GM19397 (cell line): ENCODE measurements at regions not wholly inside any gene's neighbourhood (a gene's known extent, or its start where the extent isn't known, plus 50 kb on each side); places are given as distances from the start of the nearest gene placed in this dataset.
"Not testable (repeated sequence)": the region's sequence is repeated elsewhere in the genome, so short reads cannot be mapped to it uniquely, and the experiment has no call there.

Source experiments
- ATAC-seq: cut with Tn5 transposase; IDR thresholded peaks from one replicate; pipeline ENCODE4 v1.9.1; 2021; ENCODE audit warnings: mild to moderate bottlenecking, moderate library complexity; ENCODE audit not compliant: unreplicated experiment

DNA sequence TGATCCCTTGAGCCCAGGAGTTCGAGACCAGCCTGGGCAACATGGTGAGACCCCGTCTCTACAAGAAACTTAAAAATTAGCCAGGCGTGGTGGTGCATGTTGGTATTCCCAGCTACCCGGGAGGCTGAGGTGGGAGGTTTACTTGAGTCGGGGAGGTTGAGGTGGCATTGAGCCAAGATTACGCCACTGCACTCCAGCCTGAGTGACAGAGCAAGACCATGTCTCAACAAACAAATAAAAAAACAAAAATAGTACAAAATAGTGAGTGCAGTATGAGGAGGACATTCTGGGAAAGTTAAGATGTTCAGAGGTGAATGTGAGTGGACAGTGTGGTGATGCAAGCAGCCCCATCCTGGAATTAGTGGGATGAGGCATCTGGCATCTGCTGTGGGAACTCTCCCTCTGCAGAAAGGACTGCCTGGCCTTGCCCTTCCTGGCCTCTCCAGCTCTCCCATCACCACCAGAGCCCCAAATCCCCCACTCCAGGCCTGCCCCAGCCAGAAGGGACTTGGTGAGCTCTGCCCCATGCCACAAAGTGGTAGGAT lies 96.6 kb upstream of the PARD3 start:
- no peak for ATAC-seq

- ATAC-seq = no peak
Observed at GRCh38 chr10:34908481-34908880, 93.4 kb upstream of the PARD3 start.

DNA sequence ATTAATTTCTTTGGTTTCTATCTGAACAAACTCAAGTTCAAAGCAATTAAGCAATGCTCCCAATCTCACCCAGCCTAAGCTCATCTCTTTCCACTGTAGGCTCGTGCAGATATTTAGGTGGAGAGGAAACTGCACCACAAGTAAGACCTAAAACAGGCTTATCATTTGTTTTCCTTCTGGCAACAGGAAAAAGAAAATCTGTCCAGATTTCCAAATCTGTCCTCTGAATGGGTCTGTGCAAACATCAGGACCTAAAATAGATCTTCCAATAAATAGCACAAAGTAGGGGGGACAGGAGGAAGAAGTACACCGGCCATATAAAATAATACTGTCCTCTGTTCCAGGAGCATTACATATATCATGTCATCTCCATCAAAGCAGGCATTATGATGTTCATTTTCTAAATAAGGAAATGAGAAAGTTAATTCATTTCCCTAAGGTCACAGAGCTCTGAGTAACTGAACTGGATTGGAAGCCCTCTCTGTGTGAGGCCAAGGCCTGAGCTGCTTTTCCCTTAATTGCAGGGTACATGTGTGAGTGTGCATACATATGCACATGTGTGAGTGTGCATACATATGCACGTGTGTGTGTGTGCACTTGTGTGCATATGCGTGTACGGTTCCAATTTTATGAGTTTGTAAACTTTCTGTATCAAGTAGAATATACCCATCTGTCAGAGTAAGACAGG lies 92.8 kb upstream of the PARD3 start:
- no peak for ATAC-seq

- ATAC-seq = no peak
Observed at GRCh38 chr10:34906067-34906965, 91.2 kb upstream of the PARD3 start.

GRCh38 chr10:34905200-34905927 lies 90.3 kb upstream of the PARD3 start:
- no peak for ATAC-seq

GRCh38 chr10:34904191-34904590 lies 89.1 kb upstream of the PARD3 start:
- no peak for ATAC-seq

DNA sequence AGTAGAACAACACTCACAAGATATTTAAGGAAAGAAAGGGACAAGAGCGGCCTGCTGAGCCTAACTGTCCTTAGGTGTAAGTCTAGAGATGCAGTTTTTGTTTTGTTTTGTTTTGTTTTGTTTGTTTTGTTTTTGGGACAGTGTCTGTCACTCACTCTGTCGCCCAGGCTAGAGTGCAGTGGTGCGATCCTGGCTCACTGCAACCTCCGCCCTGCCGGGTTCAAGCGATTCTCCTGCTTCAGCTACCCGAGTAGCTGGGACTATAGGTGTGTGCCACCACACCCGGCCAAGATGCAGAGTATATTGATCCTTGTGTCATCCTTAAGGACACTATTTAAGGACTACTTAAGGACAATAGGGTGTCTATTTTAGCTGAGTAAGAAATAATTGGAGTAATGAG lies 84.1 kb upstream of the PARD3 start:
- ATAC-seq = no peak

DNA sequence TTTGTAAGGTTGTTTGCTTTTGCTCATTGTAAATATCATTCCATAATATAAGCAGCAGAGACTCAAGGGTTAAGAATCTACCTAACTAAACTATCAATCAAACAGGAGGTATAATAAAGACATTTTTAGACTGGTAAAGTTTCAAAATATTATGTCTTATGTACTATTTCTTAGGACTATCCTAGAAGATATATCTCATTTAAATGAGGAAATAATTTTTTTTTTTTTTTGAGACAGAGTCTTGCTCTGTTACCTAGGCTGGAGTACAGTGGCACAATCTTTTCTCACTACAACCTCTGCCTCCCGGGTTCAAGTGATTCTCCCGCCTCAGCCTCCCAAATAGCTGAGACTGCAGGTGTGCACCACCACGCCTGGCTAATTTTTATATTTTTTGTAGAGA lies 80.9 kb upstream of the PARD3 start:
- ATAC-seq = no peak

- ATAC-seq = not testable (repeated sequence)
Observed at GRCh38 chr10:34895046-34895445, 80.0 kb upstream of the PARD3 start.

- not testable (repeated sequence) for ATAC-seq
Observed at GRCh38 chr10:34892521-34892920, 77.4 kb upstream of the PARD3 start.

DNA sequence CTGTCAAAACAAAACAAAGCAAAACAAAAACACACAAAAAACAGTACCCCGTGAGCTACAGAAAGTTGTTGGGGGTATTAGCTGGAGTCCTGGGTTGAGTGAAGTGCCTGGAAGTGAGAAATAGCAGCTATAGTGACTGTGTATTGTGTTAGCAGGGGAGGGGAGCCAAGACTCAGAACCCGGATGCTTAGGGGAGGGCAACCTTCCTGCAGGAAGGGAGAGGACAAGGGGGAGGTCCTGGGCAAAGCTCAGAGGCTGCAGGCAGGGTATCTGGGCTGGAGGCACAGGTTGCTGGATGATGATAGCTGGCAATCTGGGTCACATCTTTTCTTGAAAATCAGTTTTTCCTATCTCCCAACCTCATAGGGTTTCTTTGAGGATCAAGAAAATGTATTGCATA lies 75.8 kb upstream of the PARD3 start:
- ATAC-seq = no peak

GRCh38 chr10:34889004-34889869 lies 74.1 kb upstream of the PARD3 start:
- ATAC-seq = no peak

- no peak for ATAC-seq
Observed at GRCh38 chr10:34886906-34887642, 72.0 kb upstream of the PARD3 start.

DNA sequence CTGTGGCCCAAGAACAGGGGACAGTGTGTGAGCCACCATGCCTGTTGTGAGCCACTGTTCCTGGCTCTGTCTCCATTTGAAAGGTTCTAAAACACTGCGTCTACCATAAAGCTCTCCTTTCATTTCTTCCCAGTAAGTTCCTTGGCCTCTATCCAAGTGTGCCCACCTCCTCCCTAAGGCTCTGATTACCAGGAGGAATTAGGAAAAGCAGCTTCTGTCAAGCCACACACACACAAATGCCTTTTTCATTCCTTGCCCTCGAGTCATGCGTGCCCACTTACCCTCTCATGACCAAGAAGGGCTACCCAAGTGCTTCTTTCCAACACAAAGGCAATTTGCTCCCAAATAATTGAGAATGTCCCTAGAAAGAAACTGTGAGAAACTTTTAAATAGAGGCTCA lies 70.8 kb upstream of the PARD3 start:
- ATAC-seq = no peak

DNA sequence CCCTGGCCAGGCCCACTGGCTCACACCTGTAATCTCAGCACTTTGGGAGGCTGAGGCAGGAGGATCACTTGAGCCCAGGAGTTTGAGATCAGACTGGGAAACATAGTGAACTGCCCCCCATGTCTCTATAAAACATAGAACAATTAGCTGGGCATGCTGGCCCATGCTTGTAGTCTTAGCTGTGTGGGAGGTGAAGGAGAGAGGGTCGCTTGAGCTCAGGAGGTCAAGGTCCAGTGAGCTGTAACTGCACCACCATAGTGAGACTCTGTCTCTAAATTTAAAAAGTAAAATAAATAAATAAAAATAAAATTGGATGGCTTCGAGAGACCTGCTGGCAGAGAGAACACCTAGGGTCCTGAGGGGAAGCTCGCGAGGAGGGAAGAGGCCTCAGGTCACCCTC lies 69.9 kb upstream of the PARD3 start:
- ATAC-seq = no peak

- no peak for ATAC-seq
Observed at GRCh38 chr10:34884272-34884952, 69.3 kb upstream of the PARD3 start.

GRCh38 chr10:34880817-34881216 lies 65.7 kb upstream of the PARD3 start:
- no peak for ATAC-seq

DNA sequence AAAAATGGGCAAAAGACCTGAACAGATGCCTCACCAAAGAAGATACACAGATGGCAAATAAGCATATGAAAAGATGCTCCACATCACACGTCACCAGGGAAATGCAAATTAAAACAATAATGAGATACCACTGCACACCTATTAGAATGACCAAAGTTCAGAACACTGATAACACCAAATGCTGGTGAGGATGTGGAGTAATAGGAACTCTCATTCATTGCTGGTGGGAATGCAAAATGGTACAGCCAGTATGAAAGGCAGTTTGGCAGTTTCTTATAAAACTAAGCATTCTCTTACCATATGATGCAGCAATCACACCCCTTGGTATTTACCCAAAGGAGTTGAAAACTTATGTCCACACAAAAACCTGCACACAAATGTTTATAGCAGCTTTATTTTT lies 63.6 kb upstream of the PARD3 start:
- not testable (repeated sequence) for ATAC-seq

GRCh38 chr10:34875061-34875460 lies 60.0 kb upstream of the PARD3 start:
- no peak for ATAC-seq
